Endothelial cell of umbilical vein (primary cell): ENCODE measurements at regions not wholly inside any gene's neighbourhood (a gene's known extent, or its start where the extent isn't known, plus 50 kb on each side); places are given as distances from the start of the nearest gene placed in this dataset.

ENCODE experiments used
- BruUV-seq: library from RNA; stranded (reverse); fragments of 400-500 nt; replicated peaks from 2 replicates; lab custom pipeline; 2021; lab: Mats Ljungman, UMichigan
- CTCF ChIA-PET: fragments of 300-600, 350-600 bp; sonication (Branson Sonifier 250); formaldehyde crosslinking; loops from one replicate; lab custom pipeline; 2021; ENCODE audit warnings: antibody characterized with exemption, inconsistent platforms; lab: Charles Lee
- POLR2A ChIA-PET: fragments of 300-600, 350-600 bp; sonication (Branson Sonifier 250); formaldehyde crosslinking; loops from one replicate; lab custom pipeline; 2021; ENCODE audit warnings: antibody characterized with exemption, inconsistent platforms; lab: Charles Lee
- DNase-seq: peaks from one replicate; pipeline ENCODE4 v3.0.0-alpha.2; 2011; ENCODE audit warnings: low read depth, low spot score
- FAIRE-seq: peaks from 2 replicates; lab custom pipeline; 2011; peaks lifted over from hg19 to GRCh38; lab: Jason Lieb, UNC
- H2AFZ ChIP-seq: 2 replicates; pipeline ENCODE4 v1.6.0; 2012; ENCODE audit warnings: low read depth, low read length, control low read depth, inconsistent platforms
- H3K27ac ChIP-seq: 2 replicates; pipeline ENCODE4 v1.5.1; 2011; ENCODE audit warnings: low read depth, mild to moderate bottlenecking, control low read depth, low read length, moderate library complexity; ENCODE audit not compliant: insufficient read depth
- H3K27me3 ChIP-seq, 2 experiments: 2 replicates each; pipeline versions ENCODE4 v1.6.0 to v1.6.1; 2011; ENCODE audit warnings: low read length in 2 of 2, mixed read lengths in 1 of 2; ENCODE audit not compliant: control insufficient read depth in 2 of 2, insufficient read depth in 2 of 2
- H3K36me3 ChIP-seq, 2 experiments: 2 replicates in 1 of 2; 3 replicates in 1 of 2; pipeline ENCODE4 v1.5.1; 2011; ENCODE audit warnings: low read length in 2 of 2, mild to moderate bottlenecking in 1 of 2, moderate library complexity in 1 of 2; ENCODE audit not compliant: control insufficient read depth in 2 of 2, insufficient read depth in 2 of 2; ENCODE audit errors: extremely low read depth in 1 of 2
- H3K4me1 ChIP-seq: 3 replicates; pipeline ENCODE4 v1.5.1; 2011; ENCODE audit warnings: mild to moderate bottlenecking, low read length; ENCODE audit not compliant: control insufficient read depth, insufficient read depth; ENCODE audit errors: extremely low read depth
- H3K4me2 ChIP-seq: 2 replicates; pipeline ENCODE4 v1.6.1; 2011; ENCODE audit warnings: low read length, control low read depth, mixed read lengths; ENCODE audit not compliant: insufficient read depth
- H3K4me3 ChIP-seq, 3 experiments: fragments of 200-600 bp in 1 of 3; sonication (generic), shearing (Covaris generic) in 1 of 3; replicated peaks in 1 of 3; 2 replicates each; pipeline ENCODE4 v1.5.1; 2011 to 2016; ENCODE audit warnings: control low read depth in 3 of 3, low read length in 3 of 3, mild to moderate bottlenecking in 2 of 3, inconsistent platforms in 1 of 3, low read depth in 1 of 3, moderate library complexity in 1 of 3; ENCODE audit not compliant: insufficient read depth in 1 of 3
- H3K79me2 ChIP-seq: 2 replicates; pipeline ENCODE4 v1.6.0; 2012; ENCODE audit warnings: low read length, inconsistent platforms; ENCODE audit not compliant: control insufficient read depth, insufficient read depth
- H3K9ac ChIP-seq: replicated peaks from 2 replicates; pipeline ENCODE3; 2011; ENCODE audit warnings: low read length, control low read depth; ENCODE audit not compliant: insufficient read depth; ENCODE audit errors: extremely low read depth
- H3K9me1 ChIP-seq: replicated peaks from 3 replicates; pipeline ENCODE4 v1.6.0; 2011; ENCODE audit warnings: mild to moderate bottlenecking, low read length; ENCODE audit not compliant: control insufficient read depth, insufficient read depth; ENCODE audit errors: extremely low read depth
- H3K9me3 ChIP-seq: replicated peaks from 2 replicates; pipeline ENCODE4 v1.5.1; 2012; ENCODE audit warnings: low read length, inconsistent platforms; ENCODE audit not compliant: control insufficient read depth, insufficient read depth
- H4K20me1 ChIP-seq: replicated peaks from 2 replicates; pipeline ENCODE3; 2011; ENCODE audit warnings: mild to moderate bottlenecking, low read length; ENCODE audit not compliant: control insufficient read depth, insufficient read depth; ENCODE audit errors: extremely low read depth
- EZH2 ChIP-seq: IDR thresholded peaks from 2 replicates; pipeline ENCODE4 v1.6.1; 2012; ENCODE audit warnings: borderline replicate concordance, low read depth, mild to moderate bottlenecking, moderate library complexity, low read length, inconsistent platforms; ENCODE audit not compliant: severe bottlenecking
- FOS ChIP-seq: IDR thresholded peaks from 2 replicates; pipeline ENCODE4 v1.6.1; 2011; ENCODE audit warnings: mild to moderate bottlenecking, low read length, moderate library complexity, borderline replicate concordance; ENCODE audit not compliant: insufficient read depth
- GATA2 ChIP-seq: IDR thresholded peaks from 2 replicates; pipeline ENCODE4 v1.7.0; 2011; ENCODE audit warnings: low read depth, mild to moderate bottlenecking, moderate library complexity, mixed read lengths, low read length; ENCODE audit not compliant: insufficient read length, insufficient read depth
- JUN ChIP-seq: IDR thresholded peaks from 2 replicates; pipeline ENCODE4 v1.6.1; 2011; ENCODE audit warnings: borderline replicate concordance, low read depth; ENCODE audit not compliant: insufficient read length, insufficient read depth
- MYC ChIP-seq: IDR thresholded peaks from one replicate; pipeline ENCODE4 v1.6.1; 2011; ENCODE audit warnings: mild to moderate bottlenecking, low read depth, low read length
- POLR2A ChIP-seq: IDR thresholded peaks from 2 replicates; pipeline ENCODE4 v1.6.1; 2012; ENCODE audit warnings: low read depth, mild to moderate bottlenecking, control low read depth, low read length
- POLR2AphosphoS5 ChIP-seq: IDR thresholded peaks from 2 replicates; pipeline ENCODE4 v1.6.1; 2012; ENCODE audit warnings: low read depth, mild to moderate bottlenecking, control low read depth, low read length, moderate library complexity; ENCODE audit not compliant: insufficient read depth
- dilution Hi-C: fragments of 300-500 bp; cut with MboI; formaldehyde crosslinking; loops from one replicate; pipeline ENCODE4 v1.15.0; 2019; ENCODE audit warnings: low sequenced_read_pairs; ENCODE audit not compliant: extremely low pct_ligation_motif_present
- intact Hi-C: fragments of 100-400 bp; cut with micrococcal nuclease; formaldehyde crosslinking; loops from one replicate; pipeline ENCODE4 v1.10.0; 2022
- TF ChIP-seq, protein P1 (sequence below), 2 donors: IDR thresholded peaks; 1 replicate in 1 of 2; 2 replicates in 1 of 2; pipeline ENCODE4 v1.5.1; 2011; ENCODE audit warnings: low read length in 2 of 2, mild to moderate bottlenecking in 2 of 2, moderate library complexity in 2 of 2, control low read depth in 1 of 2, inconsistent platforms in 1 of 2, low read depth in 1 of 2; ENCODE audit not compliant: insufficient read depth in 1 of 2; ENCODE audit errors: extremely low read depth in 1 of 2
- TF ChIP-seq, protein P2 (sequence below): IDR thresholded peaks from 2 replicates; pipeline ENCODE4 v1.6.1; 2011; ENCODE audit not compliant: insufficient read depth, insufficient read length

DNA sequence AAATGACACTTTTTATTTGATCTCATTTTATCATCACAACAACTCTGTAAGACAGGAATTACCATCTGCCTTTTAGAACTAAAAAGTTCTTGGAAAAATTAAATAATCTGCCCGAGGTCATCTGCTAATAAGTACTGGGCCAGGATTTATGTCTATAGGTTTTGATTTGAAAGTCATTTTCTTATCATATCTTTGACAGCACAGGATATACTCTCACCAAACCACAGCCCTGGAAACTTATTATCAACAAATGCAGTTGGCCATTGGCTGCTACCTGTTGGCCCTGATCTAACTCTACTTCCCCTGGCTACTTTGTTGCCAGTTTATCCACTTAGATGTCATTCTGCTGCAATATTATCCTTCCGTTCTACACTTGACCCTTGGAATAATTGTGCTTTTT lies 354.6 kb downstream of the RAD51AP2 start:
- POLR2A ChIA-PET = no interaction called here
- Histone ChIP-seq H2AFZ (no peak overlapping the region), H3K79me2 (no peaks in the 10 kb centered on the region), H3K4me2 (no peak overlapping the region), H3K9me3 (no peaks in the 10 kb centered on the region), H3K9me1 (peaks cover 2% of the 10 kb centered on the region), H3K9ac (no peak overlapping the region), H3K4me3 (no peak overlapping the region), H4K20me1 (no peaks in the 10 kb centered on the region), H3K4me1 (no peaks in the 10 kb centered on the region), H3K27me3 (no peaks in the 10 kb centered on the region), H3K36me3 (no peaks in the 10 kb centered on the region), H3K27ac (no peak overlapping the region)
- no TSS peak for BruUV-seq
- DNase-seq (no peak), FAIRE-seq (no peak)
- CTCF ChIA-PET = no interaction called here
- TF ChIP-seq POLR2AphosphoS5 (no peak), FOS (no peak), JUN (no peak), EZH2 (no peak), GATA2 (no peak), MYC (no peak), POLR2A (no peak)
- TF ChIP-seq, protein P1, sequence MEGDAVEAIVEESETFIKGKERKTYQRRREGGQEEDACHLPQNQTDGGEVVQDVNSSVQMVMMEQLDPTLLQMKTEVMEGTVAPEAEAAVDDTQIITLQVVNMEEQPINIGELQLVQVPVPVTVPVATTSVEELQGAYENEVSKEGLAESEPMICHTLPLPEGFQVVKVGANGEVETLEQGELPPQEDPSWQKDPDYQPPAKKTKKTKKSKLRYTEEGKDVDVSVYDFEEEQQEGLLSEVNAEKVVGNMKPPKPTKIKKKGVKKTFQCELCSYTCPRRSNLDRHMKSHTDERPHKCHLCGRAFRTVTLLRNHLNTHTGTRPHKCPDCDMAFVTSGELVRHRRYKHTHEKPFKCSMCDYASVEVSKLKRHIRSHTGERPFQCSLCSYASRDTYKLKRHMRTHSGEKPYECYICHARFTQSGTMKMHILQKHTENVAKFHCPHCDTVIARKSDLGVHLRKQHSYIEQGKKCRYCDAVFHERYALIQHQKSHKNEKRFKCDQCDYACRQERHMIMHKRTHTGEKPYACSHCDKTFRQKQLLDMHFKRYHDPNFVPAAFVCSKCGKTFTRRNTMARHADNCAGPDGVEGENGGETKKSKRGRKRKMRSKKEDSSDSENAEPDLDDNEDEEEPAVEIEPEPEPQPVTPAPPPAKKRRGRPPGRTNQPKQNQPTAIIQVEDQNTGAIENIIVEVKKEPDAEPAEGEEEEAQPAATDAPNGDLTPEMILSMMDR (IDR thresholded peaks at IDR 0.05; ENCODE audit: extremely low read depth in 1 of 2, insufficient read depth in 1 of 2, low read depth in 1 of 2, low read length in 2 of 2) = no peak
- TF ChIP-seq, protein P2, sequence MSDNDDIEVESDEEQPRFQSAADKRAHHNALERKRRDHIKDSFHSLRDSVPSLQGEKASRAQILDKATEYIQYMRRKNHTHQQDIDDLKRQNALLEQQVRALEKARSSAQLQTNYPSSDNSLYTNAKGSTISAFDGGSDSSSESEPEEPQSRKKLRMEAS = no peak
- intact Hi-C loops = no loop called here
- dilution Hi-C loops = no loop called here
